ENCODE measurements at regions not wholly inside any gene's neighbourhood (a gene's known extent, or its start where the extent isn't known, plus 50 kb on each side); places are given as distances from the start of the nearest gene placed in this dataset.

DNA sequence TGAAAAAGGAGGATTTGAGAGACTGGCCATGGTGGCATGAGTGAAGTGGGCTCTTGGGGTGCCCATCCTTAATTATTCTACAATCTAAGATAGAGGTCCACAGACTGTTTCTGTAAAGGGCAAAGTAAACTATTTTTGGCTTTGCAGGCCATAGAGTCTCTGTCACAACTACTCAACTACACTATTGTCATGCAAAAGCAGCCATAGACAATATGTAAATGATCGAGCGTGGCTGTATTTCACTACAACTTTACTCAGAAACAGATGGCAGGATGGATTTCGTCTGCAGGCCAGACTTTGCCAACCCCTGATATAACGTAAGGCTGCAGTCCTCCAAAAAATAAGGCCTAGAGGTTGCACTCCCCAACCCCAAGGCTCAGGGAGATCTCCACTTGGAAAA lies 58.2 kb upstream of the NAA20 start:
- DNase-seq = no peak

DNA sequence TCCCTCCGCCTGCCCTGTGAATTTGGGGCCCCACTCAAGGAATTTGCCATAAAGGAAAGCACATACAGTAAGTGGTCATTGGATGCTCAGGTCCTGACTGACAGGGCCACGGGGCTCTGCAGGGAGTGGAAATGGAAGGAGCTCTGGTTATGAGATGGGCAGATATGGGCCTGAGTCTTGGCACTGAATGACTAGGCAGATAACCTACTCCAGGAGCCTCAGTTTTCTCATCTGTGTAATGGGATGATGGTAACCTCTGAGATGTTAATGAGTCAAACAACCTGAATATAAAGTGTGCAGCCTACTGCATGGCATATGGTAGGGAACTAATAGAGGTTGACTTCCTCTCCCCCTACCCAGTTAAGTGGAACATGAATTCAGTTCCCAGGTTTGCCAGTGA lies 56.4 kb upstream of the NAA20 start:
- DNase-seq = no peak

DNA sequence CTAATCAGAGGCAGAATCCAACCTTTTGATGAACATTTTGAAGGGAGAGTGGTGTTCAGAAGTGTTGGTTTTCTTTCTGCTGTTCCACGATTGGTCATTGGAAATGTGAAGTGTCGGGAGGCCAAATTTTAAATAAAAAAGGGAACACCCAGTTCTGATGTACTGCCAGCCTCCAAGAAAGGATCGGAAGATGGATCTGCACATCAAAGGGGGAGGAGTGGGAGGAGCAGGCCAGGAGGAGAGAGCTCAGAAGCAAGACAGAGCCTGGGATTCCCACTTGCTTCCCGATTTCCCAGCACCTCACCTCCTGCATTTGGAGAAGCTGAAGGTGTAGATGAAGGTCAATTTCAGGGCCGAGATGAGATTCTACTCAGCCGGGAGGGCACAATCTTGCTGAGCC lies 55.9 kb upstream of the NAA20 start:
- no peak for DNase-seq

DNA sequence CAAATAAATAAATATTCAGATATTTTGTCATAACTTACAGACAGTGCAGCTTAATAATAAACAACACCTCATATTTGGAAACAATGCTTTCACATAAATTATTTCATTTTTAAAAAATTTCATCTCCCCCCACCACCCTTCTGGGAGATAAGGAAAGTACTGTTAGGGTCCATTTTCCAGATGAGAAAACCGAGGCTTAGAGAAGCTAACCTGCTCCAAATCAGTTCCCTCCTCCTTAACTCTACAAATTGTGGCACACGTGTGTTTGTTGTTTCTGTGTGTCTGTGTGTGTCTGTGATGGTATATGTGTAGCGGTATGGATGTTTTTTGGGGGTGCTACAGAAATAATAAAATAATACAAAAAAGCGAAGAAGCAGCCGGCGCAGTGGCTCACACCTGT lies 54.2 kb upstream of the NAA20 start:
- DNase-seq = no peak

DNA sequence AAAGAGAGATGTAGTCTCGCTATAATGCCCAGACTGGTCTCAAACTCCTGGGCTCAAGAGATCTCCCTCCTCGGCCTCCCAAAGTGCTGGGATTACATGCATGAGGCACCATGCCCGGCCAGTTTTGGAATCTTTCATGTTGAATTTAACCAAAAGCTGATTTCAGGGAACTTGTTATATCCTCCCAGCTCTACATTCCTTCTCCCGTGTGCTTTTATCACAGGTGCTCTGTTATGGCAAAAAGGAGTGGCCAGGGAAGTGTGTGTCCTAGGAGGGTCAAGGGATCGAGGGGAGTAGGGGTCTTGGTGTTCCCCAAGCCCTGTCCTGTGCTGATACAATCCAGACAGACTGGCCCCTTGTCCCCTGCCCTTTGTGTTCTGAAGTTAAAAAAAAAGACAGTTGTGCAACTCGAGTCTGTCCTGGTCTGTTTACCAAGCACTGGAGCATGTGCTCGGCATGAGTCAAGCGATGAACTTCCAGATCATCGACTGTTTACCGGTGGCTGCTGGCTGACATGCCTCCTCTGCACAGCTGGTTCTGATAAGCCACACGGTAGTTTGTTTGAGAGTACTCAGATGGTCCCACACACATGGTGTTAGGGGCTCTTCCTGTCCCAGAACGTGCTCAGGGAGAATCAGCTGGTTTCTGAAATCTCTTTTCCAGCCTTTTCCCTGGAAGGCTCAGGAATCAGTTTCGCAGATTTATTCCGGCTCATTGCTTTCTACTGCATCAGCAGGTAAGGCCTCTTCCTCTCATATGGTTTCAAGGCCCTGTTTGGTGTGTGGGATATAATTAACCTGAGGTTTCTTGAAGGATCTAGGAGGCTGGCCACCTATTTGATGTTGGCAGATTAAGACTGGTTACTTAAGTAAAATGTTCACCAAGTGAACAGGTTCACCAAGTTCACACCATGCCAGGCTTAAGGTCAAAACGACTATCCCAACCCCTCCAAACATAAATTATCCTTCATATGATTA lies 52.6 kb upstream of the NAA20 start:
- DNase-seq = no peak

DNA sequence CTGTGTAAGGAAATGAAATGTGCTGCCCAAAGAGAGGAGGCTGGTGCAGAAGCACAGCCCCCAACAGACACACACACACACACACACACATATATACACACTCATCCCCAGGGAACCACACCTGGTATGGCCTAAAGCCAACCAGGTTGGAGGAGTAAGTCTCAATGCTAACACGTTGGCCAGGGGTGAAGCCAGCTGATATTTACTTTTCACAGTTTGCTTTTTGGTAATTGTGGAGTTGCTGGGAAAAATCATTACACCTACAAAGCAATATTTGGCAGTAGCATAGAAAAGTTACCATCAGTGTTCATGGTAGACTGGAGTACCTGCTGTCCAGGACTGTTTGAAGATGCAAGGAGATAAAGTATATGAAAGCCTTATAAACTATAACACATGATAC lies 50.3 kb upstream of the NAA20 start:
- DNase-seq = peak; percentile 80

Measured in NCI-H774 (cell line).